ENCODE measurements at regions not wholly inside any gene's neighbourhood (a gene's known extent, or its start where the extent isn't known, plus 50 kb on each side); places are given as distances from the start of the nearest gene placed in this dataset.
A peak's percentile ranks its signal among the peaks of the same experiment; 100 is the strongest.

DNA sequence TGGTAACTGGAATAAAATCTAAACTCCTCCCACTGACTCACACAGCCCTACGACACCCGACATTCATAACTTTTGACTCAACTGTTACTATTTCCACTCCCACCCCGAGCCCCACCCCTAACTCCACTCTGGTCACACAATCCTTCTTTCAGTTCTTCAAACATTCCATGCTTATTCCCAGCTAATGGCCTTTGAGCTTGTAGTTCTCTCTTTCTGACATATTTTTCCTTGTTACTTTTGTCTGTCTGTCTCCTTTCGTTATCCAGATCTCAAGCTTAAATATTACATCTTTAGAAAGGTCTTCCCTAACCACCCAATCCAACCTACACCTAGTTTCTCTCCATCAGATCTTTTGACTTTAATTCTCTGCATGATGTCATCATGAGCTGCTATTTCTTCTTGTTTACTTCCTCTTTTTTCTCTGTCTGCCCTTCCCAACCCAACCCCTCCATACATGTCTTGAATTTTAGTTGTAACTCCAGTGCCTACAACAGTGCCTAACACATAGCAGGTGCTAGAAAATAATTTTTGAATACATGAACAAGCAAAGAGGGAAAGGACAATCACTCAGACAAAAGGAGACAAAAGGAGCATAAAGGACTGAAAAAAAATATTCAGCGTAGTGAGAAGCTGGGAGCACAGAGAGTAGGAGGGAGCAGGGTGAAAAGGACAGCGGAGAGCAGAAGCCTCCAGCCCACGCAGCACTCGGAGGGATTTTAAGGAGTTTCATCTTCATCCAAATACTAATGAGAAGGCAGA lies 65.2 kb upstream of the SMIM36 start:
- TF ChIP-seq, protein P1, sequence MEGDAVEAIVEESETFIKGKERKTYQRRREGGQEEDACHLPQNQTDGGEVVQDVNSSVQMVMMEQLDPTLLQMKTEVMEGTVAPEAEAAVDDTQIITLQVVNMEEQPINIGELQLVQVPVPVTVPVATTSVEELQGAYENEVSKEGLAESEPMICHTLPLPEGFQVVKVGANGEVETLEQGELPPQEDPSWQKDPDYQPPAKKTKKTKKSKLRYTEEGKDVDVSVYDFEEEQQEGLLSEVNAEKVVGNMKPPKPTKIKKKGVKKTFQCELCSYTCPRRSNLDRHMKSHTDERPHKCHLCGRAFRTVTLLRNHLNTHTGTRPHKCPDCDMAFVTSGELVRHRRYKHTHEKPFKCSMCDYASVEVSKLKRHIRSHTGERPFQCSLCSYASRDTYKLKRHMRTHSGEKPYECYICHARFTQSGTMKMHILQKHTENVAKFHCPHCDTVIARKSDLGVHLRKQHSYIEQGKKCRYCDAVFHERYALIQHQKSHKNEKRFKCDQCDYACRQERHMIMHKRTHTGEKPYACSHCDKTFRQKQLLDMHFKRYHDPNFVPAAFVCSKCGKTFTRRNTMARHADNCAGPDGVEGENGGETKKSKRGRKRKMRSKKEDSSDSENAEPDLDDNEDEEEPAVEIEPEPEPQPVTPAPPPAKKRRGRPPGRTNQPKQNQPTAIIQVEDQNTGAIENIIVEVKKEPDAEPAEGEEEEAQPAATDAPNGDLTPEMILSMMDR (IDR thresholded peaks at IDR 0.05), result no peak
- TF ChIP-seq EP300 (IDR thresholded peaks at IDR 0.05), result peak; percentile 24 to 61
- peak in 1 of 2 donors; percentile 23 for TF ChIP-seq POLR2A (IDR thresholded peaks at IDR 0.05)
